Stimulated activated CD8-positive, alpha-beta memory T cell treated with anti-CD3 and anti-CD28 coated beads, Interleukin-7, amount 100 ng/mL, for 1 hour (primary cell): ENCODE measurements at regions not wholly inside any gene's neighbourhood (a gene's known extent, or its start where the extent isn't known, plus 50 kb on each side); places are given as distances from the start of the nearest gene placed in this dataset.

Experiments used
- DNase-seq, 2 donors: peaks; one replicate each; pipeline ENCODE4 v3.0.0-alpha.2; 2020; ENCODE audit warnings: low read depth in 2 of 2

GRCh38 chr12:98401427-98401826, 114.0 kb upstream of the TMPO start:
- no peak for DNase-seq

GRCh38 chr12:98402091-98402490, 113.3 kb upstream of the TMPO start:
- no peak for DNase-seq

DNA sequence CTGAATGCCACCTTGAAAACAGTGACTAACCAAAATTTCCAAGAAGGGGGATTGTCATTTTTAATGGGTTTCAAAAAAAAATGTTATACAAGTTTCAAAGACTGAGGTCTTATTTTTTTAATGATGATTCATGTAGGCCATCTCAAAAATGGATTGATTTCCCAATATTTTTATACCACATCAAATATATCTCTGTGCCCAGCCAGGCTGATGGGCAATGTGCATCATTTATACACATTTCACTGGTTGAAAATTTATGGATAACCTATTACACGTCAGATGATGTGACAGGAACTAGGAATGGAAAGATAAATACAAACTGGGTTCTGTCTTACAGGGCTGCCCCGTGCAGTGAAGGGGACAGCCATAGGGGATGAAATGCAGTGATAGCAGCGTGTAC, 112.7 kb upstream of the TMPO start:
- no peak for DNase-seq

DNA sequence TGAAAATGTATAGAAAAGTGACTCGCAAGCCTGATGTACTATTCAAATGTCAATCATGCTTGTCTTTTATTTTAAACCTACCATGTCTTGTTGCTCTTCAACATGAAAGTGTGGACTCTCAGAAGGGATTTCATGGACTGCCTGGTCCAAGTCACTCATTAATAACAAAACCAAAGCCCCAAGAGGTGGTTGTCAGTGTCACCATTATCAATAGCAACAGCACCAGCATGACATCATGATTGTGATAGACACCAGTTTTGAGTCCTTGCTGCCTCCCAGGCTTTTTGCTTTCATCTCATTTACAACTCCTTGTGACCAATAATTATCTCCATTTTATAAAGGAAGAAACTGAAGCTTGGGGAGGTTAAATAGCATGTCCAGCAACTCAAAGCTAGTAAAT, 112.0 kb upstream of the TMPO start:
- DNase-seq, result no peak

GRCh38 chr12:98403936-98404335, 111.5 kb upstream of the TMPO start:
- no peak for DNase-seq

- DNase-seq, result no peak
These were observed 109.5 kb upstream of the TMPO start for GRCh38 chr12:98405805-98406366.

DNA sequence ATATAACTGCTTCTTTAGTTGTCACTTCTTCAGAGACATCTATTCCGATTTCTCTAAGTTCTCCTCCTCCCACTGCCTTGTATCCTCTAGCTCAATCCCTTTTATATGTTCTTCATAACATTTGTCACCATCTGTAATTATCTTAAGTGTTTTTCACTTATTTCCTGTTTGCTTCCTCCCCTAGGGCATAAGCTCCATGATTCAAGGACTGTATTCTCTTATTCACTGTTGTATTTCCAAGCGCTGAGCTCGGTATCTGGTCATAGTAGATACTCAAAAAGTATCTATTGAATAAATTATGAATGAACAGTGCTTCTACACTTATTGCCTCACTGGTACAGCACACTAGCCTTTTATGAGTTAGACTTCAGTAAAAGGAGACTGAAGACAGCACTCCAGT, 109.0 kb upstream of the TMPO start:
- no peak for DNase-seq

DNA sequence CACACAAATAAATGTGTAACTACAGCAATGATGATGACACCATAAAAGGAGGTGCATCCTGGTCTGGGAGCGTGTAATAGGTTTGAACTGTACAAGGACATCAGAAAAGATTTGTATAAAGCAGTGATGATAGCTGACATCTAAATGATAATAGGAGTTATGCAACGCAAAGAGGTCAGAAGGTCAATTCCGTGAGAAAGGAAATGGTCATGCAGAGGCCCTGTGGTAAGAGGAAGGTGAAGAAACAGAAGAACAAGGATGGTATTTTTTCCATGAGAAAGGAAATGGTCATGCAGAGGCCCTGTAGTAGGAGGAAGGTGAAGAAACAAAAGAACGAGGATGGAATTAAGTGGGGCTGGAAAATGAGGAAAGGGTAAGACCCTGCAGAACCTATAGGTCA, 106.7 kb upstream of the TMPO start:
- DNase-seq, result no peak

GRCh38 chr12:98409548-98409947, 105.8 kb upstream of the TMPO start:
- DNase-seq, result no peak

GRCh38 chr12:98410356-98410755, 105.0 kb upstream of the TMPO start:
- no peak for DNase-seq

DNA sequence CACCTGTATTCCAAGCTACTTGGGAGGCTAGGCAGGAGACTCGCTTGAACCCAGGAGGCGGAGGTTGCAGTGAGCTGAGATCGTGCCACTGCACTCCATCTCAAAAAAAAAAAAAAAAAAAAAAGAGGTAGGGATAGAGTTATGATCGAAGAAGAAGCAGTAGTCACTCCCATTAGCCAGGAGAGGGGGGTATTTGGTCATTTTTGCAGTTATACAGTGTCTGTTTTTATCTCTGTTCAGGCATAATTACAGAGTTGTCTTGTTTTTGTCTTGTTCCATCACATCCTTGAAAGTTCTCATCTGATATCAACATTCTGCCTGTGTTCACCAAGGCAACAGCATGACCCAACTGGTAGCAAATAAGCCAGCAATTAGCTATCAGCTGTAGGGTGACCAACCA, 98.5 kb upstream of the TMPO start:
- DNase-seq, result no peak

DNA sequence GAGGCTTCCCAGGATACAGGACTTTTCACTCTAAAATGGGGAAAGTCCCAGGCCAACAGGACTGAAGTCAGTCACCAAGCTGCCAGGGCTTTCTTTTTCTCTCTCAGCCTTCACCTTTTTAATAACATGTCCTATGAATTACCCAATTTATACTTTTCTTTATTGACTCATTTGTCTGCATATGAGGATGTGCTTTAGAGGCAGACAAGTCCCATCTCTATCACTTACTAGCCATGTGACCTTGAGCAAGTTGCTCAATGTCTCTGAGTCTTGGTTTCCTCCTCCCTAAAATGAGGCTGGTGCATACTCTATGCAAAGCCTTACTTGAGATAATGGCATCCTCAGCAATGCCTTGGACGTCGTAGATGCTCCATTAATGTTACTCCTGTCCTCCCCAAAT, 98.1 kb upstream of the TMPO start:
- no peak for DNase-seq

DNA sequence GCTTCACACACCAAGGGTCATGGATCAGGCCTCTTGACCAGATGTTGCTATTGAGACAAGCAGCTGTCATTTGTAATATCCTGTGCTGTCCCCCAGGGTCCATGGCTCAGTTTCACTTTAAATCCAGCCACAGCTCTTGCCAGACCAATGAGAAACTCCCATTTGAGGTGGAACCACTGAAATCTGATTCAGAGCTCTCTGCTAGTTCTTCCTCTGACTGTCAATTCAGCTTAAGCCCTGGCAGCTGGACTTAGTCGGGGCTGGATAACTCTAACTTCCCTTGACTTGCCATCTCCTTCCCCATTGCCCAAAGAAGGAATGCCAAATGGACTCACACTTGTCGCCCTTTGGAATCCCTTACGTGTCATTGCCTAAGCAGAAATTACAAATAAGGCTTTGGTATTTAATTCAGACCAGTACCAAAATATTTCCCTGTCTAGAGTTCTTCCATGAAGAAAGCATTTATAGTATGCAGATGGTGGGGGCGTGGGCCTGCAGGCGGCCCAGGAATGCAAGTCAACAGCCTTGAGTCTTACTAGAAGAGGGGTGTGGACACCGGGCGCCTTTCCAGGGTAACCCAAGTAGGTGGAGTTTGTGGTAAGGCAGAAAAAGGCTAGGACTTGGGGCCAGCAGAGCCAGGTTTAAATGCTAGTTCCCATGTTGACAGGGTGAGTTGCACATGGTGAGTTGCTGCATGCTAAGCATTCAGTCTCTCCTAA, 96.9 kb upstream of the TMPO start:
- no peak for DNase-seq

- no peak for DNase-seq
These were observed 96.2 kb upstream of the TMPO start for GRCh38 chr12:98419081-98419794.

DNA sequence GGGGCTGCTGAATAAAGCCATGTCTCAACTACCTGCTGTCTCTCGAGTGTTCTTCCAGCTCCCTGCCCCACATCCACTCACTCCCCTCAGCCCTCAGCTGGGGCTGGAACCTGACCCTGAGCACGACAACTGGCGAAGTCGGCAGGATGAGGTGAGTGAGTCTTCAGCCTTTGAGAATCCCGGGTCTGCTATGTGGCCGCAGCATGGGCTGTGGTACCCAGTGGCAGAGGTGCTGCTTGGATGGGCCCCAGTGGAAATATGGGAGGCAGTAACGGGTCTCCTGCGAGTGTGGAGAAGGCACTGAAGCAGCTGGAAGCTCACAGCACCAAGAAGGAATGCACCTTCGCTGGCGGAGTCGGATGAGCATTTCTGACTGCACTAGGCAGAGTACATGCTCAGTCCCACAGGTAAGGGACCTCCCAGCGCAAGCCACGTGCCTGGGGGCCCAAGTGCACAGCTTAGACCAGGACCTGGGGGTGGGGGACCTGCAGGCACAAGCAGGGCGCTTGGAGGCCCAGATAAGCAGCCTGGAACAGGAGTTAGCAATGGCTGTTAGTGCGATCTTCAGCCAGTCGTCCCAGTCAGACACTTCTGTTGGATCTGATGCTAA, 95.5 kb upstream of the TMPO start:
- DNase-seq, result no peak

DNA sequence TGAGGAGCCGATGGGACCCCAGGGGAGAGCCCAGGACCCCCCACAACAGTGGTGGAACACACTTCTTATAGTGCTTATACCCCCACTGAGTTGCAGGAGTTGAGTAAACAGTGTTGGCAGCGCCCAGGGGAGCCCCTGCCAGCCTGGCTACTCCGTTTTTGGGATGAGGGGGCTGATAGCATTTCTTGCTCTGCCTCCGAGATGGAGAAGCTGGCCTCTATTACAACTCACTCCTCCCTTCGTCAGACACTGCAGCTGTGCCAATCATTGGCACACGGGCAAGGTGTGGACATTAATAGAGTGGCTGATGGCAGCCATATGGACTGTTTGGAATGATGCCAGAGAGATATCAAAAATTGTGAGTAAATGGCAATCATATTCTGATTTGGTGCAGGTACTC, 94.9 kb upstream of the TMPO start:
- DNase-seq, result no peak

- no peak for DNase-seq
These were observed 94.1 kb upstream of the TMPO start for GRCh38 chr12:98421316-98421715.

DNA sequence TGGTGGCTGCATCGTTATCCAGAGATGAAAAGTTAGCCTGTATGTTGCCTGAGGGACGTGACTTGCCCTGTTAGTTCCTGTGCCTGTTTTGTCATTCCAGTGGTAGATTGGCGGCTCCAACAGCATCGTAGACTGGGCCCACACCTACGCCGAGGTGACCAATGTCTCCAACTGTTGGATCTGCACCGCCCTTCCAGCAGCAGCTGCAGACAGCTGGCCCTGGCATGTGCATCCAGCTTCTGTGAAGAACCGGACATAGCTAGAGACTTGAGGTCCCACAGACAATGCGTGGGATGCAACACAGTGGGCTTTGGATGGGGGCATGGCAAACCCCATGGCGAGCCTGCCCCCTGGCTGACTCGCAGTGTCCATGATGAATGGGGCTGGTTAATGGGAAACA, 93.0 kb upstream of the TMPO start:
- no peak for DNase-seq

- DNase-seq, result no peak
These were observed 92.6 kb upstream of the TMPO start for GRCh38 chr12:98422812-98423211.

- no peak for DNase-seq
These were observed 91.4 kb upstream of the TMPO start for GRCh38 chr12:98423963-98424362.

GRCh38 chr12:98424726-98425401, 90.5 kb upstream of the TMPO start:
- peak; percentile 2 to 28 for DNase-seq

GRCh38 chr12:98425859-98426258, 89.5 kb upstream of the TMPO start:
- DNase-seq, result no peak
